ENCODE measurements at regions not wholly inside any gene's neighbourhood (a gene's known extent, or its start where the extent isn't known, plus 50 kb on each side); places are given as distances from the start of the nearest gene placed in this dataset.

DNA sequence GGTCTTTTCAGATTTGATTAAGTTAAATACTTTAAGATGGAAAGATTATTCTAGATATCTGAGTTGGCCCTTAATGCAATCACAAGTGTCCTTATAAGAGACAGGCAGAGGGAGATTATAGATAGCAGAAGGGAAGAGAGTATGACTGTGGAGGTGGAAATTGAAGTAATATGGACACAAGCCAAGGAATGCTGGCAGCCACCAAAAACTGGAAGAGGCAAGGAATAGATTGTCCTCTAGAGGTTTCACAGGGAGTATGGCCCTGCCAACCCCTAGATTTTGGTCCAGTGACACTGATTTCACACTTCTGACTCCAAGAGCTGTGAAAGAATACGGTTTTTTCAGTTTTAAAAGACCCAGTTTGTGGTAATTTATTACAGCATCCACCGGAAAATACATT is 1498.7 kb upstream of the CADM2 start:
- Mint-ChIP-seq H3K27ac (no peak overlapping the region), H3K36me3 (peaks cover 0 to 3% (median 0%) of the 10 kb centered on the region in 3 donors), H3K27me3 (ENCODE audit: low read depth in 3 of 3) (peaks cover 0 to 1% (median 0%) of the 10 kb centered on the region in 3 donors), H3K4me3 (no peak overlapping the region), H3K9me3 (peaks cover 8 to 36% (median 25%) of the 10 kb centered on the region in 6 donors), H3K4me1 (no peaks in the 10 kb centered on the region)
- DNase-seq = no peak

DNA sequence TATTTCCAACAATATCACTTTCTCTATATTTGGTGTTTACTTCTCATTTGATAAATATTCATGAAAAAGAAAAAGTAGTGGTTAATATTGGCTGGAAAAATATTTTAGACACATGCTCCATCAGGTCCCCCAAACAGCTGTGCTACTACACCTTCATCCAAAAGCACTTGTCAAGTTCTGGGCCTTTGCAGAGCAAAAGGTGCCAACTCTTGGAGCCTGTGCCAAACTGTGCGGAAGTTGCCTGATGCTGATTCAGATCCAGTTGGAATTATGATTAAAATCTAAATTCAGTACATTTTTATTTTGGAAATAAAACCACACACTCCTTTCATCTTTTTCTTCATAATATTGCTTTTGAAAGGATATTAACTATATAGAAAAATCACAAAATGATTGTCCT is 1497.4 kb upstream of the CADM2 start:
- Mint-ChIP-seq H3K27me3 (ENCODE audit: low read depth in 3 of 3) (peaks cover 0 to 1% (median 0%) of the 10 kb centered on the region in 3 donors), H3K4me1 (no peaks in the 10 kb centered on the region), H3K36me3 (peaks cover 0 to 3% (median 0%) of the 10 kb centered on the region in 3 donors), H3K4me3 (no peak overlapping the region), H3K9me3 (peaks cover 5 to 38% (median 25%) of the 10 kb centered on the region in 6 donors), H3K27ac (no peak overlapping the region)
- no peak for DNase-seq

DNA sequence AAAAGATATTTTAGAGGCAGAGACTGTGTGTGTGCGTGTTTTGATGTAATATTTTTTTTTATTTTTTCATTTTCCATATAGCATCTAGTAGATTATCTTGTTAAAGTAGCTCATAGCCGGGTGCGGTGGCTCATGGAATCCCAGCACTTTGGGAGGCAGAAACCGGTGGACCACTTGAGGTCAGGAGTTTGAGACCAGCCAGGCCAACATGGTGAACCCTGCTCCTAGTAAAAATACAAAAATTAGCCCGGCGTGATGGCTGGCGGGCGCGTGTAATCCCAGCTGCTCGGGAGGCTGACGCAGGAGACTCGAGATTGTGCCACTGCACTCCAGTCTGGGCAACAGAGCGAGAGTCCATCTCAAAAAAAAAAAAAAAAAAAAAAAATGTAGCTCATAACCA is 1481.2 kb upstream of the CADM2 start:
- peaks cover 0 to 3% (median 0%) of the 10 kb centered on the region in 3 donors for H3K36me3 Mint-ChIP-seq
- H3K9me3 Mint-ChIP-seq = peaks cover 3 to 39% (median 14%) of the 10 kb centered on the region in 6 donors
- no peaks in the 10 kb centered on the region for H3K4me1 Mint-ChIP-seq
- H3K27ac Mint-ChIP-seq = no peak overlapping the region
- DNase-seq = no peak
- H3K27me3 Mint-ChIP-seq (ENCODE audit: low read depth in 3 of 3) = peaks cover 0 to 2% (median 0%) of the 10 kb centered on the region in 3 donors
- H3K4me3 Mint-ChIP-seq = no peak overlapping the region

DNA sequence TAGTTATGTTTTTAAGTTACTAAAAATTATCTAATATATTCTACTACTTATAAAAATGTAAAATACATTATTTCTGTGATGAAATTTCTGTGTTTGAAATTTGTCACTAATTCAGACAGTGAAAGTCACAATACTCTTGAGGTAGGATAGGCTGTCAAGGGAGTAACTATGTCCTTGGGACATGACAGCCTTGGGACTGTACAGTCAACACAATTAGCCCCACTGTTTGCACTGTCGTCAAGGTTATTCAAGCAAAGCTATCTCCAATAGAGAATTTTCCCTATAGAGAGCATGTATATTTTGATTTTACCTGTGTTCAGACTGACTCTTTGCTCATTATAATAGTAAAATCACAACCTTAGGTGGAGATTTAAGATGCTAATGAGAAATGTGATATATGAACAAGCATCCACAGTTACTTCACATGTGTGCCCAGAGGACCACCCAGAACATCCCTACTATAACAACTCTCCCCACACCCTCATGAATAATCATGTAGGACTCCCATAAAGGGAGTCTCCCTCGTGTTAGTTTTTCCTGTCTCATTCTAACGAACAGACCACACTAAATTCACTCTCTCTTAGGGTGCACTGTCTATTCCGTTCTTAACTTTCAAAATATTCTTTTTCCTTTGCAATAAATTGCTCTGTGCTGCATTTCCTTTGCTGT is 1476.3 kb upstream of the CADM2 start:
- Mint-ChIP-seq H3K36me3 (no peaks in the 10 kb centered on the region), H3K4me1 (no peaks in the 10 kb centered on the region), H3K4me3 (no peak overlapping the region), H3K9me3 (peaks cover 8 to 36% (median 12%) of the 10 kb centered on the region in 6 donors), H3K27me3 (ENCODE audit: low read depth in 3 of 3) (peaks cover 2% of the 10 kb centered on the region in 3 donors), H3K27ac (no peak overlapping the region)
- DNase-seq = no peak

DNA sequence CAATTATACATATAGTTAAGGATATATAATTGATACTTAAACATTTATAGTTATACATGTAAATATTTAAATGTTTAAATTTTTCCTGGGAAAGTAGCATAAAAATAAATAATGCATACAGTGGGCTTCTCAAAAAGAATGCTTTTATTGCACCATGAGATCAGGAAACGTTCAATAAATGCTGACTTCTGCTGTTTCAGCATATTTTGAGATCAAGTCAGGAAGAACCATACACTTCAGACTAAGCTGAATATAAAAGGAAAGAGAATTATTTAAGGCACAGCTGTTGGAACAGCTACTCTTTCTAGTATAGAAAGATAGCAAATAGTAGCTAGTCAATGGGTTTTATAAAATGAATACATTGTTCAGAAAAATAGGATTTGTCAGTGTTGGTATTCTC is 1462.3 kb upstream of the CADM2 start:
- H3K4me3 Mint-ChIP-seq = no peak overlapping the region
- H3K4me1 Mint-ChIP-seq = no peaks in the 10 kb centered on the region
- no peaks in the 10 kb centered on the region for H3K36me3 Mint-ChIP-seq
- peaks cover 0 to 2% (median 0%) of the 10 kb centered on the region in 3 donors for H3K27me3 Mint-ChIP-seq (ENCODE audit: low read depth in 3 of 3)
- peaks cover 3 to 45% (median 11%) of the 10 kb centered on the region in 6 donors for H3K9me3 Mint-ChIP-seq
- no peak for DNase-seq
- H3K27ac Mint-ChIP-seq = no peak overlapping the region

DNA sequence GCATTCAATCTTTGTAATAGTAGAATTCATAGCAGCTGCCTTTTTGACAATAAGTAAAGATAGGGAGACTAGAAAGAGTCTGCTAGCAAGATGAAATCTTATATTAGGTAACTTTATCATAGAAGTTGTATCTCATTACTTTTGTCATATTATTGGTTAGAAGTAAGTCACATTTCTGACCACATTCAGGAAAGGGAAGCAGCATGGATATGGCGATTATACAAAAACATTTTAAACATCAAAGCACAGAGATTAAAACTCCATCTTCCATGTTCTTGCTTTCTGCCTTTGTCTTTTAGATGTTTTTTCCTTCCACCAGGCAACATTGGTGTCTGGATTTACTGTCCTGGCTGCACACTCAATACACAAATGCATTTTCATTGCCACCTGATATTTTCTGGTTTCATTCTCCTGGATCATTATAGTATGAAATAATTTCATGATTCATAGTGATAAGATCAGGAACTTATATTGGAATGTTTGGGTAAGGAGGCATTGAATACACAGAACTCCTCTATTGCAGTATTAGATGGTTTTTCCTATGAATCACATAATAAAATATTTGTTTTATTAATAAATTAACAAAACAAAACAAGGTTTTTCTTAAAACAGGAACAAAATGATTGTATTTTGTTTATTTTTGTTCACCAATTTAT is 1460.3 kb upstream of the CADM2 start:
- no peak for DNase-seq
- Mint-ChIP-seq H3K4me1 (no peaks in the 10 kb centered on the region), H3K27me3 (ENCODE audit: low read depth in 3 of 3) (peaks cover 0 to 2% (median 0%) of the 10 kb centered on the region in 3 donors), H3K4me3 (no peak overlapping the region), H3K9me3 (peaks cover 3 to 40% (median 11%) of the 10 kb centered on the region in 6 donors), H3K36me3 (no peaks in the 10 kb centered on the region), H3K27ac (no peak overlapping the region)

DNA sequence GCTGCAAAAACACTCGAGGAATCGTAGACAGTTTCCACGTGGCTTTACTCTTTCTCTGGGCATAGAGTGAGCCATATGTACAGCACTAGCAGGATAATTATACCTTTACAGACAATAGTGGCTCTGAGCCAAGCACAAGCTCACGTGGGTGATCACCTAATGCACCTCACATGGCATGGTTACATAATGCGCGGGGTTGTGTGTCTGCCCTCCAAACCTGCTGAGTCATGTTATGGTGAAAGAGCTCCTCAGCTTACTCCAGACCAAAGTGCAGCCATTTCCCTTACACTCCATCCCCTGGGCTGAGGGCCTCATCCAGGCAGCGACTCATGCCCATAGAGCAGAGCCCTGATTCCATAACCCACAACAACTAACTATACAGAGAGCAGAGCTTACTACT is 1458.4 kb upstream of the CADM2 start:
- DNase-seq = no peak
- Mint-ChIP-seq H3K36me3 (peaks cover 0 to under 1% (median 0%) of the 10 kb centered on the region in 3 donors), H3K4me1 (no peaks in the 10 kb centered on the region), H3K9me3 (peaks cover 8 to 46% (median 12%) of the 10 kb centered on the region in 6 donors), H3K4me3 (no peak overlapping the region), H3K27me3 (ENCODE audit: low read depth in 3 of 3) (peaks cover 0 to 2% (median 0%) of the 10 kb centered on the region in 3 donors), H3K27ac (no peak overlapping the region)

DNA sequence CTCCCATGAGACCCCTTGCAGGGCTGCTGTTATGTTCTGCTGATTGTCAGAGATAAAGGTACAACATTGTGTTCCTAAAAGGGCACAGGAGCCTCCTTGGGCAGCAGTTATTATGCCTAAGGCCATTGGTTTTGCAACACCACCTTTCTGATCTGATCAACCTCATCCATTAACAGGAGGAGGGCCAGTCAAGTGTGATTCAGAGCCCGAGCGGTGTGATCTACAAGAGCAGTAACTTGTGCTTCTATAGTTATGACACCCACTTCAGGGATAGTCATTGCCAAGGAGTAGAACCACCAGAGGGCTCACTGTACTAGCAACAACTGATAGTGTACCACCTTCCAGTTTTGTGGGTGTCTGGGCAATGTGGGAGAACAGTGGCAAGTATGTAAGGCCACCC is 1457.9 kb upstream of the CADM2 start:
- H3K4me1 Mint-ChIP-seq = no peaks in the 10 kb centered on the region
- H3K36me3 Mint-ChIP-seq = peaks cover 0 to 3% (median 0%) of the 10 kb centered on the region in 3 donors
- no peak for DNase-seq
- no peak overlapping the region for H3K27ac Mint-ChIP-seq
- H3K9me3 Mint-ChIP-seq = peaks cover 9 to 51% (median 15%) of the 10 kb centered on the region in 6 donors
- H3K4me3 Mint-ChIP-seq = no peak overlapping the region
- peaks cover 0 to 2% (median 0%) of the 10 kb centered on the region in 3 donors for H3K27me3 Mint-ChIP-seq (ENCODE audit: low read depth in 3 of 3)

DNA sequence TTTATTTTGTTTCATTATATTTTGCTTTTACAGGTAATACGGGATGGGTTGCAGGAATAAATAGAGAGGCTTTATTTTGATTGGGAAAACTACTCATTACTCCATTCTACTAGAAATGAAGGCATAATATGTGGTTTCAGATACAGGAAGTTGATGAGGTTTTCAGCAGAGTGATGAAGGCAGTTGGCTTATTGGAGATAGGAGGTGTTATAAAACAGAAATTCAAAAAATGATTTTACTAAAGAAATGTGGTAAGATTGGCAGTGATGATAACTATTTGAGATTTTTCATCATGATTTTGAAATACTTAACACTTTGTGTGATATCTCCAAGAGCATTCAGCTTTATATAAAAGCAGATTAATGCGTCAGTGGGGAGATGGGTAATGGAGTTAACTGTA is 1445.7 kb upstream of the CADM2 start:
- peaks cover 0 to 10% of the 10 kb centered on the region in 2 donors for H3K4me1 Mint-ChIP-seq

DNA sequence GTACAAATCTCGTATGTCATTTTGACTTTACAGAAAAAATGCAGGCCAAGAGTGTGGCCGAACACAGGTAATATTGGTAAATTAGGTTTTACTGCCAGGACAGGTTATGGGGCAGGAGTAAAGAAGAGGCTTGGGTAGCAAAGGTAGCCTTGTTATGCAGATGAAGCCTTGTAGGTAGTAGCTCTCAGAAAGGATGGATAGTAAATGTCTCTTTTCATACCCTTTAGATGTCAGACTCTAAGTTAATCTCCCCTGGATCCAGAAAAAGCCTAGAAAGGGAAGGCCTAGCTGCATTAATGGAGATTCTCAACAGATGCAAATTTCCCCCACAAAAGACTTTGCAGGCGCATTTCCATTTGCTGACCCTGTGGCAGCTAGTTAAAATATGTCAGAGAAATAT is 1445.1 kb upstream of the CADM2 start:
- Mint-ChIP-seq H3K27ac (no peak overlapping the region), H3K27me3 (ENCODE audit: low read depth in 3 of 3) (peaks cover 0 to 3% (median 1%) of the 10 kb centered on the region in 3 donors), H3K36me3 (peaks cover 0 to 4% (median 0%) of the 10 kb centered on the region in 3 donors), H3K4me3 (no peak overlapping the region), H3K9me3 (peaks cover 16 to 72% (median 32%) of the 10 kb centered on the region in 6 donors), H3K4me1 (peaks cover 0 to 10% of the 10 kb centered on the region in 2 donors)
- DNase-seq = no peak

More for the DNA sequence above, 1445.7 kb upstream of the CADM2 start:
- H3K27ac Mint-ChIP-seq = no peak overlapping the region
- peaks cover 0 to 3% (median 1%) of the 10 kb centered on the region in 3 donors for H3K27me3 Mint-ChIP-seq (ENCODE audit: low read depth in 3 of 3)
- no peak for DNase-seq
- peaks cover 0 to 4% (median 0%) of the 10 kb centered on the region in 3 donors for H3K36me3 Mint-ChIP-seq
- peaks cover 18 to 67% (median 33%) of the 10 kb centered on the region in 6 donors for H3K9me3 Mint-ChIP-seq
- H3K4me3 Mint-ChIP-seq = no peak overlapping the region

DNA sequence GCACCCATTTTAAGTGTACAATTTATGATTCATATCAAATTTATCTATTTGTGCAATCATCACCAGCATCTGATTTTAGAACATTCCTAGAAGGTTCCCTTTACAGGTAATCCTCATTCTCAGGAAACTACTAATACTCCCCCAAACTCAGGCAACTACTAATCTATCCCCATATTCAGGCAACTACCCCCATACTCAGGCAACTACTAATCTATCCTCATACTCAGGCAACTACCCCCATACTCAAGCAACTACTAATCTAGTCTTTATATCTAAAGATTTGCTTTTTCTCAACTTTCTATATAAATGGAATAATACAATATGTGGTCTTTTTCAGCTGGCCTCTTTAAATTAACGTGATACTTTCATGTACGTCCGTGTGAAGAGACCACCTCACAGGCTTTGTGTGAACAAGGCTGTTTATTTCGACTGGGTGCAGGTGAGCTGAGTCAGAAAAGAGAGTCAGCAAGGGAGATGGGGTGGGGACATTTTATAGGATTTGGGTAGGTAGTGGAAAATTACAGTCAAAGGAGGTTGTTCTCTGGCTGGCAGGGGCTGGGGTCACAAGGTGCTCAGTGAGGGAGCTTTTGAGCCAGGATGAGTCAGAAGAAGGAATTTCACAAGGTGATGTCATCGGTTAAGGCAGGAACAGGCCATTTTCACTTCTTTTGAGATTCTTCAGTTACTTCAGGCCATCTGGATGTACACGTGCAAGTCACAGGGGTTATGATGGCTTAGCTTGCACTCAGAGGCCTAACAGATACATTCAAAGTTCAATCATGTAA is 1444.5 kb upstream of the CADM2 start:
- H3K27ac Mint-ChIP-seq = no peak overlapping the region
- peaks cover 0 to 3% (median 1%) of the 10 kb centered on the region in 3 donors for H3K27me3 Mint-ChIP-seq (ENCODE audit: low read depth in 3 of 3)
- H3K36me3 Mint-ChIP-seq = peaks cover 0 to 4% (median 0%) of the 10 kb centered on the region in 3 donors
- H3K9me3 Mint-ChIP-seq = peaks cover 16 to 72% (median 32%) of the 10 kb centered on the region in 6 donors
- H3K4me3 Mint-ChIP-seq = no peak overlapping the region
- no peak for DNase-seq
- H3K4me1 Mint-ChIP-seq = peaks cover 0 to 10% of the 10 kb centered on the region in 2 donors

DNA sequence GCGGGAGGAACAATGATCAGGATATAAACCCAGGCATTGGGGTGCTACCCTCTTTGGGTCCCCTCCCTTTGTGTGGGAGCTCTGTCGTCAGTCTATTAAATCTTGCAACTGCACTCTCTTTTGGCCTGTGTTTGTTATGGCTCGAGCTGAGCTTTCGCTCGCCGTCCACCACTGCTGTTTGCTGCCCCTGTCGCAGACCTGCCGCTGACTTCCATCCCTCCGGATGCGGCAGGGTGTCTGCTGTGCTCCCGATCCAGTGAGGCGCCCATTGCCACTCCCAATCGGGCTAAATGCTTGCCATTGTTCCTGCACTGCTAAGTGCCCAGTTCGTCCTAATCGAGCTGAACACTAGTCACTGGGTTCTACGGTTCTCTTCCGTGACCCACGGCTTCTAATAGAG is 1443.7 kb upstream of the CADM2 start:
- H3K36me3 Mint-ChIP-seq = peaks cover 0 to 4% (median 0%) of the 10 kb centered on the region in 3 donors
- H3K9me3 Mint-ChIP-seq = peaks cover 11 to 66% (median 31%) of the 10 kb centered on the region in 6 donors
- peaks cover 0 to 10% of the 10 kb centered on the region in 2 donors for H3K4me1 Mint-ChIP-seq
- H3K27ac Mint-ChIP-seq = no peak overlapping the region
- no peak overlapping the region for H3K4me3 Mint-ChIP-seq
- DNase-seq = no peak
- peaks cover 0 to 3% (median 1%) of the 10 kb centered on the region in 3 donors for H3K27me3 Mint-ChIP-seq (ENCODE audit: low read depth in 3 of 3)

DNA sequence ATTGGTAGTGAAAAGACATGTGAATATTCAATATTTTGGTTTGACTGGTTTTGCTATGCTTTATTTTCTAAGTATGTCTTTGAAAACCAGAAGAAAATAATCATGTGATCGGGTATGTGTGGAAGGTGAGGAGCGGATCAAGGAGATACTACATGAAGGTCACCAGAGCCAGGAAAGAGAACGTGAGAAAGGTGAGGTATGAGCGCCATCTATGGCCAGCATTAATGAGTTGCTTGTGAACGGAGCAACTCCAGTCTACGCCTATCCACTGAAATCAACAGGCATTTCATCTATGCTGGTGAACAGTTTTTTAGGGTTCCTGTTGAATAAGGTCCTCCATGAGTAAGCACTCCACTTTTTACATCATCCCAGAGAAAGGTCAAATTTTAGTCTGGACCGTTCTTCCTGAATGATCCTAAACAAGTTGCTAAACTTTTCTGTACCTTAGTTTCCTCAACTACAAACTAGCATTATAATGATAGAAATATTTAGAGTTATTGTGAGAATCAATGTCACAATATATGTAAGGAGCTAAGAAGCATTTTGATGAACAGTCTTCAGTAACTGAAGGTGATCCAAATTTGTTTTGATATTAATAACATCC is 1435.2 kb upstream of the CADM2 start:
- Mint-ChIP-seq H3K4me3 (no peak overlapping the region), H3K36me3 (no peaks in the 10 kb centered on the region), H3K9me3 (peaks cover 2 to 37% (median 11%) of the 10 kb centered on the region in 6 donors), H3K4me1 (no peaks in the 10 kb centered on the region), H3K27me3 (ENCODE audit: low read depth in 3 of 3) (no peaks in the 10 kb centered on the region), H3K27ac (no peak overlapping the region)
- DNase-seq = no peak

Measured in immature natural killer cell (primary cell).